ENCODE measurements at regions not wholly inside any gene's neighbourhood (a gene's known extent, or its start where the extent isn't known, plus 50 kb on each side); places are given as distances from the start of the nearest gene placed in this dataset.

DNA sequence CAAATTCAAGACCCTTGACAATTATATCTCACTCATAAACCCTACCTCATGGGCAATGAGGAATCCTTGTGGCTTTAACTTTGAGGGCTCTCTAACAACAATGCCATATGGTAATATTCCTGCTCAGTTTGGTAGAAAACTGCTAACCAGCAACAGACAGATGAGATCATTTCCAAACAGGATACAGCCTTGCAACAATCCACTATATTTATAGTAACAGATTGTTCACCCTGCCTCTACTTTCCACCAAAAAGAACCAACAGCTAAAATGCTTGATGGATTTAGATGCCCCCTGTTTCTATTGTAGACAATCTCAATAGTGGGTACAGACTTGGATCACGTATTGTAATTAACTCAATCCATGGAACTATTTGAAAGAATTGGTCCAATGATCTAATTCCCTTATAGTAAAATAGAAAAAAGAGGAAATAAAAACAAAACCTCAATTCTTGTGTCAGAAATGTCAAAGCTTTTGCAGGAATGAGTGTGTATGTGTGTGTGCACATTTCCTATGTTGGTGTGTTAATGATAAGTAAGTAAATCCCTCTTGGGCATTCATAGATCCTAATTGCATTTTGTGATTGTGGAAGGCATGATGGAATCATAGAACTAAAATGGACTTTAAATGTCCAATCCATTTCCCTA is 100.0 kb upstream of the EDEM3 start:
- TF ChIP-seq POLR2A (IDR thresholded peaks at IDR 0.05; ENCODE audit: low read depth, low read length) (no peak), TAF1 (IDR thresholded peaks at IDR 0.05; ENCODE audit: borderline replicate concordance, low read depth, low read length) (no peak)

Measured in GM12892 (cell line).